SK-N-MC (cell line): ENCODE measurements at regions not wholly inside any gene's neighbourhood (a gene's known extent, or its start where the extent isn't known, plus 50 kb on each side); places are given as distances from the start of the nearest gene placed in this dataset.

Experiments
- EZH2 ChIP-seq: fragments of 200-600 bp; sonication (generic); IDR thresholded peaks from one replicate; pipeline ENCODE4 v1.6.1; 2017; ENCODE audit warnings: antibody characterized with exemption
- FOXP2 ChIP-seq: optimal IDR thresholded peaks from 2 replicates; pipeline ENCODE3; 2011; ENCODE audit warnings: mild to moderate bottlenecking, moderate library complexity; ENCODE audit not compliant: insufficient read depth; ENCODE audit errors: extremely low read length, control extremely low read depth
- POLR2AphosphoS5 ChIP-seq: IDR thresholded peaks from 2 replicates; pipeline ENCODE4 v1.6.1; 2012; ENCODE audit warnings: mild to moderate bottlenecking, low read depth, low read length, borderline replicate concordance

DNA sequence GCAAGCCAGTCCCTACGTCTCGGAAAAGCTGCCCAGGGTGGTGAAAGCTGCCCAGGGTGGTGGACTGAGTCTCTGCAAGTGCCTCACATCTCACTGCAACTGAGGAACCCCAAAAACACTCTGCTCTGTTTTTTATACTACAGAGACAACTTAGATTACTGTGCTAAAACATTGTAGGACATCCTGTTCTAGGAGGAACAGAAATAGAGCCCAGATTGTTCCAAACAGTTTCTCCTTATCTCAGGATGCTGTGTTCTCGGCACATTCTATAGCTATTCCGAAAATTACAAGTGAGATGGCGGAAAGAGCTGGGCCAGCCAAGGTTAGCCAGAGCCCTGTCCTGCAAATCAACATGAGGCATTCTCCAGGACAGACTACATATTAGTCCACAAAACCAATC lies 138.7 kb downstream of the LRIG3 start:
- TF ChIP-seq EZH2: no peak
- TF ChIP-seq POLR2AphosphoS5: no peak
- TF ChIP-seq FOXP2: no peak
